Activated naive CD4-positive, alpha-beta T cell treated with anti-CD3 and anti-CD28 coated beads, Interleukin-2, amount 10 ng/mL, durations not matched to agents 7 days and 5 days (primary cell): ENCODE measurements at regions not wholly inside any gene's neighbourhood (a gene's known extent, or its start where the extent isn't known, plus 50 kb on each side); places are given as distances from the start of the nearest gene placed in this dataset.
"Not testable (repeated sequence)": the region's sequence is repeated elsewhere in the genome, so short reads cannot be mapped to it uniquely, and the experiment has no call there.

ENCODE experiments used
- CTCF ChIA-PET: fragments of 350-600 bp; sonication (Branson Sonifier 250); formaldehyde crosslinking; loops from one replicate; lab custom pipeline; 2021; ENCODE audit warnings: antibody characterized with exemption; lab: Charles Lee
- DNase-seq: peaks from one replicate; pipeline ENCODE4 v3.0.0-alpha.2; 2020
- H3K27ac Mint-ChIP-seq: one replicate; pipeline ENCODE4 v1.8.0; 2021; ENCODE audit warnings: mild to moderate bottlenecking, moderate library complexity, mixed read lengths
- H3K27me3 Mint-ChIP-seq: one replicate; pipeline ENCODE4 v1.8.0; 2021; ENCODE audit warnings: mild to moderate bottlenecking, mixed read lengths
- H3K36me3 Mint-ChIP-seq: one replicate; pipeline ENCODE4 v1.8.0; 2021; ENCODE audit warnings: mixed read lengths
- H3K4me1 Mint-ChIP-seq: one replicate; pipeline ENCODE4 v1.8.0; 2021; ENCODE audit warnings: mixed read lengths
- H3K4me3 Mint-ChIP-seq: one replicate; pipeline ENCODE4 v1.8.0; 2021; ENCODE audit warnings: mild to moderate bottlenecking, moderate library complexity, mixed read lengths
- H3K9me3 Mint-ChIP-seq: one replicate; pipeline ENCODE4 v1.8.0; 2021; ENCODE audit warnings: mixed read lengths

GRCh38 chr7:149569726-149570422 lies 72.3 kb upstream of the ZNF746 start:
- H3K4me1 Mint-ChIP-seq: no peaks in the 10 kb centered on the region
- peaks cover 64% of the 10 kb centered on the region for H3K36me3 Mint-ChIP-seq
- H3K9me3 Mint-ChIP-seq: peaks cover 47% of the 10 kb centered on the region
- H3K4me3 Mint-ChIP-seq: no peak overlapping the region
- no peak for DNase-seq
- H3K27me3 Mint-ChIP-seq: no peaks in the 10 kb centered on the region
- no peak overlapping the region for H3K27ac Mint-ChIP-seq
- CTCF ChIA-PET: no interaction called here

GRCh38 chr7:149569025-149569725 lies 71.6 kb upstream of the ZNF746 start:
- H3K9me3 Mint-ChIP-seq: peaks cover 41% of the 10 kb centered on the region
- H3K27ac Mint-ChIP-seq: no peak overlapping the region
- H3K27me3 Mint-ChIP-seq: no peaks in the 10 kb centered on the region
- H3K36me3 Mint-ChIP-seq: peaks cover 65% of the 10 kb centered on the region
- H3K4me1 Mint-ChIP-seq: no peaks in the 10 kb centered on the region
- CTCF ChIA-PET: no interaction called here
- H3K4me3 Mint-ChIP-seq: no peak overlapping the region
- DNase-seq: no peak

- no peaks in the 10 kb centered on the region for H3K27me3 Mint-ChIP-seq
- peaks cover 64% of the 10 kb centered on the region for H3K36me3 Mint-ChIP-seq
Observed at GRCh38 chr7:149568218-149568617, 70.6 kb upstream of the ZNF746 start.

GRCh38 chr7:149566103-149566502 lies 68.5 kb upstream of the ZNF746 start:
- H3K4me1 Mint-ChIP-seq: no peaks in the 10 kb centered on the region
- H3K27ac Mint-ChIP-seq: no peak overlapping the region
- H3K27me3 Mint-ChIP-seq: no peaks in the 10 kb centered on the region
- no peak for DNase-seq
- CTCF ChIA-PET: no interaction called here
- peaks cover 65% of the 10 kb centered on the region for H3K36me3 Mint-ChIP-seq
- H3K9me3 Mint-ChIP-seq: peaks cover 20% of the 10 kb centered on the region
- no peak overlapping the region for H3K4me3 Mint-ChIP-seq

More at GRCh38 chr7:149568218-149568617, 70.6 kb upstream of the ZNF746 start:
- no peaks in the 10 kb centered on the region for H3K4me1 Mint-ChIP-seq
- CTCF ChIA-PET: no interaction called here
- H3K27ac Mint-ChIP-seq: no peak overlapping the region
- no peak overlapping the region for H3K4me3 Mint-ChIP-seq
- peaks cover 34% of the 10 kb centered on the region for H3K9me3 Mint-ChIP-seq
- no peak for DNase-seq

- Mint-ChIP-seq H3K9me3 (peaks cover 17% of the 10 kb centered on the region), H3K4me1 (peaks cover 2% of the 10 kb centered on the region), H3K27ac (no peak overlapping the region), H3K36me3 (peaks cover 65% of the 10 kb centered on the region), H3K4me3 (no peak overlapping the region), H3K27me3 (no peaks in the 10 kb centered on the region)
- no peak for DNase-seq
- CTCF ChIA-PET: interaction anchor here (0.9 kb wide), 1 partner anchor 34 kb away, joined by 4 read pairs; no protein-coding TSS in a partner anchor
Observed at GRCh38 chr7:149565096-149565382, 67.4 kb upstream of the ZNF746 start.

GRCh38 chr7:149564340-149565095 lies 66.9 kb upstream of the ZNF746 start:
- no peak overlapping the region for H3K27ac Mint-ChIP-seq
- DNase-seq: no peak
- H3K27me3 Mint-ChIP-seq: no peaks in the 10 kb centered on the region
- CTCF ChIA-PET: interaction anchor here (0.9 kb wide), 1 partner anchor 34 kb away, joined by 4 read pairs; no protein-coding TSS in a partner anchor
- H3K36me3 Mint-ChIP-seq: peaks cover 62% of the 10 kb centered on the region
- peaks cover 11% of the 10 kb centered on the region for H3K9me3 Mint-ChIP-seq
- peaks cover 3% of the 10 kb centered on the region for H3K4me1 Mint-ChIP-seq
- no peak overlapping the region for H3K4me3 Mint-ChIP-seq

- Mint-ChIP-seq H3K4me3 (no peak overlapping the region), H3K9me3 (peaks cover 2% of the 10 kb centered on the region), H3K36me3 (peaks cover 55% of the 10 kb centered on the region), H3K27me3 (no peaks in the 10 kb centered on the region), H3K27ac (no peak overlapping the region), H3K4me1 (peaks cover 3% of the 10 kb centered on the region)
- DNase-seq: no peak
- CTCF ChIA-PET: no interaction called here
Observed at GRCh38 chr7:149562602-149563001, 65.0 kb upstream of the ZNF746 start.

- H3K9me3 Mint-ChIP-seq: no peaks in the 10 kb centered on the region
- peaks cover 3% of the 10 kb centered on the region for H3K4me1 Mint-ChIP-seq
- no peak for DNase-seq
- no peaks in the 10 kb centered on the region for H3K27me3 Mint-ChIP-seq
- peaks cover 53% of the 10 kb centered on the region for H3K36me3 Mint-ChIP-seq
- H3K27ac Mint-ChIP-seq: no peak overlapping the region
- H3K4me3 Mint-ChIP-seq: no peak overlapping the region
- CTCF ChIA-PET: no interaction called here
Observed at GRCh38 chr7:149561072-149561471, 63.5 kb upstream of the ZNF746 start.

GRCh38 chr7:149559711-149560110 lies 62.1 kb upstream of the ZNF746 start:
- H3K36me3 Mint-ChIP-seq: peaks cover 49% of the 10 kb centered on the region
- no peaks in the 10 kb centered on the region for H3K9me3 Mint-ChIP-seq
- no peak overlapping the region for H3K4me3 Mint-ChIP-seq
- H3K4me1 Mint-ChIP-seq: peaks cover 3% of the 10 kb centered on the region
- CTCF ChIA-PET: no interaction called here
- H3K27me3 Mint-ChIP-seq: no peaks in the 10 kb centered on the region
- DNase-seq: no peak
- no peak overlapping the region for H3K27ac Mint-ChIP-seq

- H3K4me1 Mint-ChIP-seq: peaks cover 3% of the 10 kb centered on the region
- peaks cover 46% of the 10 kb centered on the region for H3K36me3 Mint-ChIP-seq
- no peak for DNase-seq
- H3K27me3 Mint-ChIP-seq: no peaks in the 10 kb centered on the region
- H3K4me3 Mint-ChIP-seq: no peak overlapping the region
- no peaks in the 10 kb centered on the region for H3K9me3 Mint-ChIP-seq
- CTCF ChIA-PET: no interaction called here
- no peak overlapping the region for H3K27ac Mint-ChIP-seq
Observed at GRCh38 chr7:149558149-149558861, 60.7 kb upstream of the ZNF746 start.

GRCh38 chr7:149556525-149556924 lies 58.9 kb upstream of the ZNF746 start:
- H3K9me3 Mint-ChIP-seq, H3K27me3 Mint-ChIP-seq, H3K4me3 Mint-ChIP-seq, H3K27ac Mint-ChIP-seq, CTCF ChIA-PET, H3K4me1 Mint-ChIP-seq, DNase-seq: not testable (repeated sequence)
- H3K36me3 Mint-ChIP-seq: peaks cover 56% of the 10 kb centered on the region

GRCh38 chr7:149554821-149555220 lies 57.2 kb upstream of the ZNF746 start:
- H3K27me3 Mint-ChIP-seq, H3K9me3 Mint-ChIP-seq, H3K4me3 Mint-ChIP-seq, CTCF ChIA-PET, H3K27ac Mint-ChIP-seq, H3K4me1 Mint-ChIP-seq, DNase-seq: not testable (repeated sequence)
- H3K36me3 Mint-ChIP-seq: peaks cover 56% of the 10 kb centered on the region

- H3K9me3 Mint-ChIP-seq, H3K27me3 Mint-ChIP-seq, H3K4me3 Mint-ChIP-seq, H3K27ac Mint-ChIP-seq, CTCF ChIA-PET, H3K4me1 Mint-ChIP-seq, DNase-seq: not testable (repeated sequence)
- H3K36me3 Mint-ChIP-seq: peaks cover 60% of the 10 kb centered on the region
Observed at GRCh38 chr7:149553991-149554390, 56.4 kb upstream of the ZNF746 start.

GRCh38 chr7:149552799-149553198 lies 55.2 kb upstream of the ZNF746 start:
- DNase-seq: no peak
- CTCF ChIA-PET: no interaction called here
- Mint-ChIP-seq H3K27me3 (no peaks in the 10 kb centered on the region), H3K27ac (no peak overlapping the region), H3K4me3 (no peak overlapping the region), H3K36me3 (peaks cover 66% of the 10 kb centered on the region), H3K4me1 (no peaks in the 10 kb centered on the region), H3K9me3 (peaks cover 2% of the 10 kb centered on the region)
